ENCODE measurements at regions not wholly inside any gene's neighbourhood (a gene's known extent, or its start where the extent isn't known, plus 50 kb on each side); places are given as distances from the start of the nearest gene placed in this dataset.
A peak's percentile ranks its signal among the peaks of the same experiment; 100 is the strongest.

DNA sequence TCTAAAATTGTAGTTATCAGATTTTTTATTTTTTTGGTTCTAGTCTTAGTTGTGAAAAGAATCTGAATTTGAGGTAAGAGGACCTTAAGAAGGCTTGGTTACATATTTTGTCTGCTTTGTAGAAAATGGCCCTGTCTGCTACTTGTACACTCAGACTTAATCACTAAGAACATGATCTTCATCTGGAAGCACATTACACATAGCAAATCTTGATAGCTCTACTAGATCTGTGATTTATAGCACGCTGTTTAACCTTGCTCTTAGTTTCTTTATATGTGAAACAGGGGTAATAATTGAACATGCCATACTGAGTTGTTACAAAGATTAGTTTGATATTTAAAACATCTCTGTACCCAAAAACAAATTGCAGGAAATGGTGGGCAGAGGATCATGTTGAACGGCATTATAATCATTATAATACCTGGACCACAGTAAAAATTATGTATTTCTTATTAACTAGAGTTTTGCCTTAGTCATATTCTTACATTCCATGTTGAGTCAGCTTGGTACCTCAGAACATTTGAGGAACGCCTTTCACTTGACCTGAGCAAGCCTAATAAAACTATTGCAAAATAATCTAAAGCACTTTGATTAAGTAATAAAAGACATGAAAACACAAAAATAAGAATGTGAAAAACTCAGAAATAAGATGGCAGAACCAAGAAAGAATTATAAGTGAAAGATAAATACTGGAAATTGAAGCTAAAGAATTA is 738.0 kb upstream of the AADAT start:
- no peak overlapping the region for H3K4me3 ChIP-seq (ENCODE audit: low read length)
- 88 to 100% methylated on average over 1 to 3 of the region's 3 CpGs for WGBS, 2 experiments (ENCODE audit: insufficient coverage in 1 of 2, insufficient read length in 1 of 2)
- TF ChIP-seq, protein P1, sequence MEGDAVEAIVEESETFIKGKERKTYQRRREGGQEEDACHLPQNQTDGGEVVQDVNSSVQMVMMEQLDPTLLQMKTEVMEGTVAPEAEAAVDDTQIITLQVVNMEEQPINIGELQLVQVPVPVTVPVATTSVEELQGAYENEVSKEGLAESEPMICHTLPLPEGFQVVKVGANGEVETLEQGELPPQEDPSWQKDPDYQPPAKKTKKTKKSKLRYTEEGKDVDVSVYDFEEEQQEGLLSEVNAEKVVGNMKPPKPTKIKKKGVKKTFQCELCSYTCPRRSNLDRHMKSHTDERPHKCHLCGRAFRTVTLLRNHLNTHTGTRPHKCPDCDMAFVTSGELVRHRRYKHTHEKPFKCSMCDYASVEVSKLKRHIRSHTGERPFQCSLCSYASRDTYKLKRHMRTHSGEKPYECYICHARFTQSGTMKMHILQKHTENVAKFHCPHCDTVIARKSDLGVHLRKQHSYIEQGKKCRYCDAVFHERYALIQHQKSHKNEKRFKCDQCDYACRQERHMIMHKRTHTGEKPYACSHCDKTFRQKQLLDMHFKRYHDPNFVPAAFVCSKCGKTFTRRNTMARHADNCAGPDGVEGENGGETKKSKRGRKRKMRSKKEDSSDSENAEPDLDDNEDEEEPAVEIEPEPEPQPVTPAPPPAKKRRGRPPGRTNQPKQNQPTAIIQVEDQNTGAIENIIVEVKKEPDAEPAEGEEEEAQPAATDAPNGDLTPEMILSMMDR (conservative IDR thresholded peaks at IDR 0.05), result no peak
- Mint-ChIP-seq H3K27me3 (ENCODE audit: insufficient read depth) (no peaks in the 10 kb centered on the region), H3K4me1 (no peaks in the 10 kb centered on the region), H3K4me3 (no peak overlapping the region), H3K27ac (no peak overlapping the region), H3K9me3 (no peaks in the 10 kb centered on the region), H3K36me3 (ENCODE audit: low read depth) (no peaks in the 10 kb centered on the region)
- no peak for DNase-seq
- no peaks in the 10 kb centered on the region for H3K27me3 ChIP-seq (ENCODE audit: control insufficient read depth, insufficient read depth, low read length, poor library complexity, severe bottlenecking)
- no peaks in the 10 kb centered on the region for H3K9me3 ChIP-seq (ENCODE audit: control insufficient read depth, low read length)
- no peaks in the 10 kb centered on the region for H3K4me1 ChIP-seq (ENCODE audit: control insufficient read depth, insufficient read depth, low read length)
- no peak overlapping the region for H3K27ac ChIP-seq (ENCODE audit: low read depth, low read length)
- H3K9ac ChIP-seq (ENCODE audit: extremely low read depth, low read length, poor library complexity, severe bottlenecking), result no peak overlapping the region
- H3K36me3 ChIP-seq (ENCODE audit: control insufficient read depth, insufficient read depth, low read length), result no peaks in the 10 kb centered on the region

DNA sequence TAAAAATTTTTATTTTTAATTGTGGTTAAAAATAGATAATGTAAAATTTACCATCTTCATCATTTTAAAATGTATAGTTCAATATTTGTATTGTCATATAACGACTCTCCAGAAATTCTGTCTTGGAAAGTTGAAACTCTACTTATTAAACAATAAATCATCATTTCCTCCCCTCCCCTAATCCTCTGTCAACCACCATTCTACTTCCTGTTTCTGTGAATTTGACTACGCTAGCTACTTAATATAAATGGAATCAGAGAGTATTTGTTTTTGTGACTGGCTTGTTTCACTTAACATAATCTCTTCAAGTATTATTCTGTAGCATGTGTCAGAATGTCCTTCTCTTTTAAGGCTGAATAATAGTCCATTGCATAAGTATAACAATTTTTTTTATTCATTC is 729.0 kb upstream of the AADAT start:
- H3K36me3 ChIP-seq (ENCODE audit: control insufficient read depth, insufficient read depth, low read length), result no peaks in the 10 kb centered on the region
- TF ChIP-seq, protein P1 (conservative IDR thresholded peaks at IDR 0.05), result no peak
- Mint-ChIP-seq H3K36me3 (ENCODE audit: low read depth) (peaks cover 18% of the 10 kb centered on the region), H3K4me1 (no peaks in the 10 kb centered on the region), H3K9me3 (peaks cover 32% of the 10 kb centered on the region), H3K27ac (no peak overlapping the region), H3K4me3 (no peak overlapping the region), H3K27me3 (ENCODE audit: insufficient read depth) (no peaks in the 10 kb centered on the region)
- H3K4me1 ChIP-seq (ENCODE audit: control insufficient read depth, insufficient read depth, low read length), result no peaks in the 10 kb centered on the region
- H3K4me3 ChIP-seq (ENCODE audit: low read length), result no peak overlapping the region
- WGBS, 2 experiments (ENCODE audit: insufficient coverage in 1 of 2, insufficient read length in 1 of 2), result 67% methylated on average over 1 of the region's 2 CpGs; no CpG with 5 or more reads in 1 of the 2 experiments
- H3K27me3 ChIP-seq (ENCODE audit: control insufficient read depth, insufficient read depth, low read length, poor library complexity, severe bottlenecking), result no peaks in the 10 kb centered on the region
- H3K9ac ChIP-seq (ENCODE audit: extremely low read depth, low read length, poor library complexity, severe bottlenecking), result no peak overlapping the region
- H3K9me3 ChIP-seq (ENCODE audit: control insufficient read depth, low read length), result peaks cover 29% of the 10 kb centered on the region
- no peak for DNase-seq
- no peak overlapping the region for H3K27ac ChIP-seq (ENCODE audit: low read depth, low read length)

DNA sequence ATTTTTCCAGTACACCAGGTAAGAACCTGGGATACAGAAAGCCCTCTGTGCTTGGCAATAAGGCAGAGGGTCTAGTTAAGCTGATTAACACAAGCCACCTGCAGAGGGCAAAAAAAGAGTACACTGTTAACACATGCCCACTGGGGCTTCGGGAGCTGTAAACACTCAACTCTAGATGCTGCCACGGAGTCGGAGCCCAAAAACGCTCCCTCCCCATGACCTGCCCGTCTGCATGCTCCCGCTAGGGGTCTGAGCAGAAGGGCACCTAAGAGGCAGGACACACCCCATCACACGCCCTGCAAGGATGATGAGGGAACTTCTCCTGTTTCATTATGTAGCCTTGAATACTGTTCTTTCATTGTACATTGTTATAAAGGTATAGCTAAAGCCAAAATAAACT is 715.6 kb upstream of the AADAT start:
- TF ChIP-seq, protein P1 (conservative IDR thresholded peaks at IDR 0.05), result peak; percentile 40
- H3K4me1 Mint-ChIP-seq, result no peaks in the 10 kb centered on the region
- Histone ChIP-seq H3K27me3 (ENCODE audit: control insufficient read depth, insufficient read depth, low read length, poor library complexity, severe bottlenecking) (no peaks in the 10 kb centered on the region), H3K4me1 (ENCODE audit: control insufficient read depth, insufficient read depth, low read length) (no peaks in the 10 kb centered on the region), H3K9me3 (ENCODE audit: control insufficient read depth, low read length) (no peaks in the 10 kb centered on the region), H3K27ac (ENCODE audit: low read depth, low read length) (no peak overlapping the region), H3K36me3 (ENCODE audit: control insufficient read depth, insufficient read depth, low read length) (no peaks in the 10 kb centered on the region), H3K9ac (ENCODE audit: extremely low read depth, low read length, poor library complexity, severe bottlenecking) (no peak overlapping the region), H3K4me3 (ENCODE audit: low read length) (no peak overlapping the region)
- peaks cover 9% of the 10 kb centered on the region for H3K9me3 Mint-ChIP-seq
- H3K27me3 Mint-ChIP-seq (ENCODE audit: insufficient read depth), result no peaks in the 10 kb centered on the region
- no peaks in the 10 kb centered on the region for H3K36me3 Mint-ChIP-seq (ENCODE audit: low read depth)
- no peak overlapping the region for H3K4me3 Mint-ChIP-seq
- 87% methylated on average over 3 to 7 of the region's 7 CpGs for WGBS, 2 experiments (ENCODE audit: insufficient coverage in 1 of 2, insufficient read length in 1 of 2)
- peak; percentile 47 for DNase-seq
- no peak overlapping the region for H3K27ac Mint-ChIP-seq
